ENCODE measurements at regions not wholly inside any gene's neighbourhood (a gene's known extent, or its start where the extent isn't known, plus 50 kb on each side); places are given as distances from the start of the nearest gene placed in this dataset.
"Not testable (repeated sequence)": the region's sequence is repeated elsewhere in the genome, so short reads cannot be mapped to it uniquely, and the experiment has no call there.

DNA sequence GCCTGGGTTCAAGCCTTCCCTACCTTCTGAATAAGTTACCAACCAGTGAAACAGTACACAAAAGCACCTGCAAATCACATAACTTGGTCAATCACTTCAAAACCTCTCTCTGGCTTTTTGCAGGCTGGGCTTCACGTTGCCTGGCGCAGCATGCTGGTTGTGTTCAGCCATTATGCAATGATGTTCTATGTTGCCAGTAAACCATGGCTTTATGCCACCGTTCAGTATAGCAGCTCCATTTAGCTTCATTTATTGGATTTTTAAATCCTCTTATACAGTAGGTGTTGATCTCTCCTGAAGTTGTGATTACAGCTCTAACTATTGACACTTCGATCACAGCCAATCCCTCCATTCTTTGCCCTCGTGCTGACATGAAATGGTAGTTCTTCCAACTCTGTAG, 233.6 kb upstream of the PTBP2 start:
- DNase-seq (ENCODE audit: low read depth, low spot score) = no peak

DNA sequence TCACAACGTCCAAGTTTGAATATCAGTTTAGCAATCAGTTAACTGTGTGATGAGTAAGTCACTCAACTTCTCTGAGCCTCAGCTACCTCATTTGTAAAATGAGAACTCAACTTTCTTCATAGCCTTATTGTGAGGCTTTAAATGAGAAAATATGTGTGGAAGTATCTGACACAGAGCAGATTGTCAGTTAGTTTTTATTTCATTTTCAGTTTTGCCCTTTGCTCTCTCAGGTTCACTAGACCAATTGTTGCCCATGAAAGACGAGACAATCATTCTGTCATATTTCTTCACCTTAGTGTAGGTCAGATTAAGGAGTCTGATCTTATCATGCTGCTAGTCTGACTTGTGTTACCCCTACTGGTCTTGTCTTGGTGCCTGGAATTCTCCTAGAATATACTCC, 232.8 kb upstream of the PTBP2 start:
- no peak for DNase-seq (ENCODE audit: low read depth, low spot score)

DNA sequence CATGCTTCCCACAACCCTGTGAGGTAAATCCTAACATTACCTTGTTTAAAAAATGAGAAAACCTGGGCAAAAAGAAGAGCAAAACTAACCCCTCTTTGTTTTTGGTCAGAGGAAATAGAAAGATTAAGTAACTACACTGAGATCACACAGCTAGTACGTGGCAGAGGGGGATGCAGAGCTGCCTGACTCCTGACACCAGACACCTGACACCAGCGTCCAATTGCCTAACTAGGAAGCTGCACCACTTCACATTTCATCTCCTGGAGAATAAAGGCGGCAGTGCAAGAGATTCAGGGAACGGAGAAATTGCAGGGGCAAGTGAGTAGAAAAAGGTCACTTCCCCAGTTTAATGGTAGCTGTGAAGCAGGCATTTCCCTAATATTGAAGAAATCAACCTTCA, 229.3 kb upstream of the PTBP2 start:
- no peak for DNase-seq (ENCODE audit: low read depth, low spot score)

DNA sequence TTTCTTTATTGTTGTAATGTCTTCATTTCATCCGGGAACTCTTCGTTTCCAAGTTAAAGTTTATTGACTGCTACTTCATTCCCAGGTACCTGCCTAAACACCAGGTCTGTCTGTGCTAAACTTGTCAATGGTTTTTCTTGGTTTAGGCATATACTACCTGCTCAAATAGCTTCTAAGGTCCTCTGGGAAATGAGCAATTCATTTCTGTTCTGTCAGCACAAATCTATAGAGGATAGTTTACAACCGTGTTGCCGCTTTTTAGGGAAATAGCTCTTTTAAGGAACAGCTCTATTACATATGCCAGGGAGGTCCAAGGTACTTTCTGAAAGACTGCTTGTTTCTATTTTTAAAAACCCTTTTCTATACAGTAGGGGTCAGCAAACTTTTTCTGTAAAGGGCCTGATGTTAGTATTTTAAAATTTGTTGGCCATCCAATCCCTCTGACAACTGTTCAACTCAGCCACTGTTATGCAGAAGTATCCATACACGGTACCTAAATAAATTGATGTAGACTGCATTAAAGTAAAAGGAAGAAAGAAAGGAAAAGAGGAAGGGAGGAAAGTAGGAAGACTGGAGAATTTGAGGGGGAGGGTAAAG, 222.7 kb upstream of the PTBP2 start:
- no peak for DNase-seq (ENCODE audit: low read depth, low spot score)

DNA sequence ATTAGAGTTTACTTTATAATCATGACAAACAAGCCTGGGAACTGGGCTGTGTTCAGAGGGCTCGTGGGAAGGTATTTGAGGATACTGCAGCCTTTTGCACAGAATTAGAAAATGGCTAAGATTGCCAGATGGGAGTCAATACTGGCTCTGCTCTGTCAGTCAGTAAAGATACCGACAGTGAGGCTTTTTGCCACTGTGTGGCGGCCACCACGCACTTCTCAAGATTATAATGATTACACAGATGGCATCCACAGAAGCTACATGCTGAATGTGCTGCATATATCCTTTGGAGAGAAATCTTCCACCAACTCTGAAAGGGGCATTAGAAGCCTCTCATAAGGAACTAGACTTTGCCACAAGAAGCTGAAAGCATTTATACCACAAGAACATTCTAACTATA, 213.4 kb upstream of the PTBP2 start:
- no peak for DNase-seq (ENCODE audit: low read depth, low spot score)

- DNase-seq (ENCODE audit: low read depth, low spot score) = no peak
These were observed 212.2 kb upstream of the PTBP2 start for GRCh38 chr1:96509339-96509738.

DNA sequence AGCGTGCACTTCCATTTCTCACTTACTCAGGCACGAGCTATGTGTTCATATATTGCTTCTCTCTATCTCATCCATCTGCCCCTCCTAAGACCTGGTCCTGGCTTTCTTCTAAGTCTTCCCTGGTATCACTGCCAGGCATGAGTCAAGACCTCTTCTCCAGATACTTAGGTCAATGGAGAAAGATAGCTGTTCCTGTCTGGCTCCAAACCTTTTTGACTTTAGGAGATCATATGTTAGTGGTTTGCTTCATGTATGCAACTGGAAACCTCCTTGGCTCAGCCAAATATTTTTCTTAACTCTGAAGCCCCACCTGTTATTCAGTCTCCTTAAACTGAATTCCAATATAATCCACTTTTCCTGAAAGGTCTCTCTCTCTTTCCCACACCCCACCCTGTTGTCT, 211.6 kb upstream of the PTBP2 start:
- no peak for DNase-seq (ENCODE audit: low read depth, low spot score)

DNA sequence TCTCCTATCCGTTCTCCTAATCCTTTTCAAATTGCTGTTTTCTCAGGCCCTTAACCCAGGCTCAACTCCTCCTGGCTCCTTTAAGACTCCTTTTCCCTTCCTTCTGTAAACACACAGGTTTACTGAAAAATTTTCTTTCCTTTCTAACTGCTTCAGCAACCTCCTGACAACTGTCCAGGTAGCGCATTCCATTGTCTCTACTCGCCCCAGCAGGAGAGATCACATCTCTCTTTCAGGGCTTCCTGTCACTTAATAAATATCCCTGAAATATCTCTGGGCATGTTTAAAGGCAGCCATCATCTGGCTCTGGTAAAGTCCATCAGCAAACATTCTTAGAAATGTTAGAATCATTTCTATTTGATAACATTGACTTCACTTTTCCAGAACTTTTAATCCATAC, 211.2 kb upstream of the PTBP2 start:
- DNase-seq (ENCODE audit: low read depth, low spot score) = no peak

- no peak for DNase-seq (ENCODE audit: low read depth, low spot score)
These were observed 210.7 kb upstream of the PTBP2 start for GRCh38 chr1:96510911-96511310.

GRCh38 chr1:96513136-96513535, 208.4 kb upstream of the PTBP2 start:
- no peak for DNase-seq (ENCODE audit: low read depth, low spot score)

DNA sequence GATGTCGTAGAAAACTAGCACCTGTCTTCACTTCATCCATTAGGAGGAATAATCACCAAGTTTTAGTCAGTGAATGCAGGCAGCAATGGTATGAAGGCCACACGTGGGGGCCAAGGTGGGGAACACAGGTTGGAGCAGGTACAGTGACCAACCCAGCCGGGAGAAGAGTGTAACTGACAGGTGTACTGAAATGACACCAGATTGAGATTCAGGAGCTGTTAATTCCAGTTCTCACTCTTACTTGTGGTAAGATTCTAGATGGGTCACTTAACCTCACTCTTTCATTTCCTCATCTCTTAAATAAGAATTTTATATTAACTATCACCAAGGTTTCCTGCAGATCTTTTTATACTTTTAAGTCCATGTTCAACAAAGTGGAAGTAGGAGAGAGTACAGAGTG, 206.2 kb upstream of the PTBP2 start:
- DNase-seq (ENCODE audit: low read depth, low spot score) = no peak

DNA sequence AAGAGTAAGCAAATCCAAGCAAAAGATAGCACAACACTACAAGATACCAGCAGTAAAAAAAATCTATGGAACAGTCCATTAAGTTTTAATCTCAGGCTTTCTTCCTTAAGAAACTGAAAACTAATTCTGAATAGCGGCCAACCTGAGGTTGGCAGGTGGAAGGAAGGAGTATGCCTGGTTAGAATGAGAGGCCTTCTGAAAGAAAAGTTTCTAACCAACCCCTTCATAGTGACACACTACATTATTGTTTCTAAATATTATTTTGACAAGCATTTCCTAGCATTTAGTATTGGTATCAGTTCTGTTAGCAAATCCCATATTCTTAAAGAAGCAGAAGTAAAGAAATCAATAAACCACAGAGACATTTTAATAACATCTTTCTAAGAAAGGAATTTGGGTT, 205.7 kb upstream of the PTBP2 start:
- DNase-seq (ENCODE audit: low read depth, low spot score) = no peak

DNA sequence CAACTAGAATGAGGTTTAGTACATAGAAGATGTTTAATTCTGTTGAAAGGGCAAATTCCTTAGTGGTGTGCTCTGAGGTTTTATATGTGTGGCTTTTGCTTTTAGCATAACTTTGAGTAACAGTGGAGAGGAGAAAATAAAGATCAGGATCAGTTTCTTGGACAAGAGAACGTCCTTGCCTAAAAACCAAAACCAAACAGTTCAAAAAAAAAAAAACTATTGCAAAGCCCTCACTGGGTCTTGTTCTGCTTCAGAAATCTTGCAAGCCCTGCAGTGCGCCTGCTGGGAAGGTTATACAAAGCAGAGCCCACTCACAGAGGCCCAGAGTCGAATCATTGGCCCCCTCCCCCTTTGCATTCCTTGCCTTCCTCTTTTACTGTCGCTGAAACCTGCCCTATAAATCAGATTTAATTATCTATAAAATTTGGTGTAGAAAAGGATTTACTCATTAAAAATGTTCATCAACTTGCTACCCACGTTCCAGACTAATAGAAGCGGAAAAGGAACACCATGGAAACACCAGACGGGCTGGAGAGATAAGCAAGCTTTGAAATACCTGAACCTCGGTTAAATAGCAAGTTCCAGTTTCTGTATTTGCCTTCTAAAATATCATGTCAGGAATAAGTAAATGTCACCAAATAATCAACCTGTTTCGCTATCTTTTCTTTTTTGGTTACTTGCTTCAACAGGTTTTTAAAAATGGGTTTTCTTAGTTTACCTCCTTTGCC, 201.6 kb upstream of the PTBP2 start:
- DNase-seq (ENCODE audit: low read depth, low spot score) = no peak

- DNase-seq (ENCODE audit: low read depth, low spot score) = no peak
These were observed 201.0 kb upstream of the PTBP2 start for GRCh38 chr1:96520579-96520947.

DNA sequence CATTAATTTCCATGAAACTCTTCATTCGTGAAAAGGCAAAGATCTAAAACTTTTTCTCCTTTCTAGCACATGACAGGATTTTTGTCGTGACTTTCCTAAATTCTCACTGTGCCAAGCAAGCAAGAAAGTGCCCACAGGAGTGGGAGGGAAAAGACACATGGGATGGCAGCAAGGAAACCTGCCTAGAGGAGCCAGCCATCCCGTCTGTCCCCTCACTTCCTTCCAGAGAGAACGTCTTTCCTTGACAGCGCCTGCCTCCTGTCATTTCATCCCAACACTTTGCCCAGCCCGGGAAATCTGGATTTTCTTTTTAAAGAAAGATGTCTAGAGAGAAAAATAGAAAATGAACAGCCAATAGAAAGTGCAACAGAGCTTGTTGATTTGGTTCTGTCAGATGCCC, 200.6 kb upstream of the PTBP2 start:
- no peak for DNase-seq (ENCODE audit: low read depth, low spot score)

GRCh38 chr1:96521994-96522760, 199.4 kb upstream of the PTBP2 start:
- DNase-seq (ENCODE audit: low read depth, low spot score) = no peak

GRCh38 chr1:96522927-96523326, 198.7 kb upstream of the PTBP2 start:
- DNase-seq (ENCODE audit: low read depth, low spot score) = no peak

- no peak for DNase-seq (ENCODE audit: low read depth, low spot score)
These were observed 197.5 kb upstream of the PTBP2 start for GRCh38 chr1:96524100-96524499.

DNA sequence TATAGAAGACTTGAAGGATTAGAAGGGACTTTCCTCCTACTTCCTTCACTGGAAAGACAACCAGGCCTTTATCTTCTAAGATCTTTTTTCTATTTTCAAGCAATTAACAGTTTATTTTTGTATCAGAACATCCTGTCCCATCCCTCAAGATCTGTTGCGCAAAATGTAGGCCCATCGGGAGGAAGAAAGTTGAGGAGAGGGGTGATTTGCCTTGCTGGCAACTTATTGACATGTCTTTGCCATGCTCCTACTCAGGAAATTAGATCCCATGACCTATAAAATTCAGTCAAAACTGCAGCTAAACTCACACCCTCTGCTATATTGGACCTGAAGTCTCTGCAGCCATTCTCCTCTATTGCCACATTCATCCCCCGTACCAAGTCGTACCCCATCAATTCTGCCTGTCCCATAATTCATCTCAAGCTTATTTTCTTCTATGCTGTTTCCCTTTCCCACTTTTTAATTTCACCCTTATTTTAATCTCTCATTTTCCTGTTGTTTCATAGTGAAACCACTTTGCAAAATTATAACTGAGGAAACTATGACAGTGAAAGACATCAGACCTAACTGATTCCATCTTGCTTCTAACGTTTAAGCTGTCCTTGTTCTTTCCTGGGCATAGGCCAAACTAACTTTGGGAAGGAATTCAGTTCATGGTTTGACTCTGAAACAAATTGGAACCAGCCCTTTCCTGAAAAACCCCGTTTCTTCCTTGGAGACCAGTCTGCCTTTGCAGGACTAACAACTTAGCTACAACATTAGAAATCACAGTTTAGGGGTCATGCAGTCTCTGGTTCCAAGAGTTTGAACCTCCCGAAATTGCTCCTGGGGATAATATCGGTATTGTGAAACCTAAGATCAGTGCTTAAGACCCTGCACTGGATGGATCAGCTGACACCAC, 195.7 kb upstream of the PTBP2 start:
- no peak for DNase-seq (ENCODE audit: low read depth, low spot score)

DNA sequence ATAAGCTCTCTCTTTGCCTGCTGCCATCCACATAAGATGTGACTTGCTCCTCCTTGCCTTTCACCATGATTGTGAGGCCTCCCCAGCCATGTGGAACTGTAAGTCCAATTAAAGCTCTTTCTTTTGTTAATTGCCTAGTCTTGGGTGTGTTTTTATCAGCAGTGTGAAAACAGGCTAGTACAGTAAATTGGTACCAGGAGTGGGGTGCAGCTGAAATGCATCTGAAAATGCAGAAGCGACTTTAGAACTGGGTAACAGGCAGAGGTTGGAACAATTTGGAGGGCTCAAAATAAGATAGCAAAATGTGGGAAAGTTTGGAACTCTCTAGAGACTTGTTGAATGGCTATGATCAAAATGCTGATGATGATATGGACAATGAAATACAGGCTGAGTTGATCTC, 192.9 kb upstream of the PTBP2 start:
- not testable (repeated sequence) for DNase-seq (ENCODE audit: low read depth, low spot score)

GRCh38 chr1:96533820-96534219, 187.8 kb upstream of the PTBP2 start:
- no peak for DNase-seq (ENCODE audit: low read depth, low spot score)

GRCh38 chr1:96536581-96536980, 185.0 kb upstream of the PTBP2 start:
- DNase-seq (ENCODE audit: low read depth, low spot score) = no peak

All from smooth muscle cell of the brain vasculature (primary cell).